HFFc6 (cell line): ENCODE measurements at regions not wholly inside any gene's neighbourhood (a gene's known extent, or its start where the extent isn't known, plus 50 kb on each side); places are given as distances from the start of the nearest gene placed in this dataset.

Experiments used
- DNase-seq: peaks from one replicate; pipeline ENCODE4 v3.0.0-alpha.2; 2018
- H3K27ac Mint-ChIP-seq: 2 replicates; pipeline ENCODE4 v1.8.0; 2020; ENCODE audit warnings: mild to moderate bottlenecking, mixed read lengths
- H3K27me3 Mint-ChIP-seq: 2 replicates; pipeline ENCODE4 v1.8.0; 2021; ENCODE audit warnings: mild to moderate bottlenecking, moderate library complexity, mixed read lengths; ENCODE audit not compliant: insufficient read depth
- H3K36me3 Mint-ChIP-seq: 2 replicates; pipeline ENCODE4 v1.8.0; 2021; ENCODE audit warnings: low read depth, mixed read lengths
- H3K4me1 Mint-ChIP-seq: 2 replicates; pipeline ENCODE4 v1.8.0; 2020; ENCODE audit warnings: low read depth, mixed read lengths
- H3K4me3 Mint-ChIP-seq: 2 replicates; pipeline ENCODE4 v1.8.0; 2020; ENCODE audit warnings: mild to moderate bottlenecking, moderate library complexity, mixed read lengths
- H3K9me3 Mint-ChIP-seq: 2 replicates; pipeline ENCODE4 v1.8.0; 2020; ENCODE audit warnings: mild to moderate bottlenecking, mixed read lengths
- CTCF ChIP-seq: fragments of 200-600 bp; sonication (generic); IDR thresholded peaks from 2 replicates; pipeline ENCODE4 v1.5.0; 2021; ENCODE audit warnings: antibody characterized with exemption, mild to moderate bottlenecking

- Mint-ChIP-seq H3K4me3 (no peak overlapping the region), H3K27me3 (no peaks in the 10 kb centered on the region), H3K27ac (no peak overlapping the region), H3K4me1 (no peaks in the 10 kb centered on the region), H3K36me3 (no peaks in the 10 kb centered on the region), H3K9me3 (peaks cover 39% of the 10 kb centered on the region)
- no peak for DNase-seq
- TF ChIP-seq CTCF = no peak
These were observed 241.8 kb downstream of the CPS1 start for GRCh38 chr2:210798180-210798579.

- H3K9me3 Mint-ChIP-seq = peaks cover 28% of the 10 kb centered on the region
- H3K4me1 Mint-ChIP-seq = no peaks in the 10 kb centered on the region
- H3K4me3 Mint-ChIP-seq = no peak overlapping the region
- TF ChIP-seq CTCF = no peak
- no peaks in the 10 kb centered on the region for H3K27me3 Mint-ChIP-seq
- DNase-seq = no peak
- no peak overlapping the region for H3K27ac Mint-ChIP-seq
- no peaks in the 10 kb centered on the region for H3K36me3 Mint-ChIP-seq
These were observed 258.0 kb downstream of the CPS1 start for GRCh38 chr2:210814251-210815025.

GRCh38 chr2:210816769-210817168, 260.4 kb downstream of the CPS1 start:
- Mint-ChIP-seq H3K27ac (no peak overlapping the region), H3K27me3 (no peaks in the 10 kb centered on the region), H3K4me3 (no peak overlapping the region), H3K9me3 (peaks cover 31% of the 10 kb centered on the region), H3K36me3 (no peaks in the 10 kb centered on the region), H3K4me1 (no peaks in the 10 kb centered on the region)
- DNase-seq = no peak
- TF ChIP-seq CTCF = no peak

- H3K4me1 Mint-ChIP-seq = no peaks in the 10 kb centered on the region
- H3K36me3 Mint-ChIP-seq = no peaks in the 10 kb centered on the region
- no peak overlapping the region for H3K27ac Mint-ChIP-seq
- no peak for TF ChIP-seq CTCF
- H3K9me3 Mint-ChIP-seq = peaks cover 24% of the 10 kb centered on the region
- no peak for DNase-seq
- H3K4me3 Mint-ChIP-seq = no peak overlapping the region
- H3K27me3 Mint-ChIP-seq = no peaks in the 10 kb centered on the region
These were observed 262.1 kb downstream of the CPS1 start for GRCh38 chr2:210818473-210818872.

GRCh38 chr2:210833403-210833802, 277.0 kb downstream of the CPS1 start:
- Mint-ChIP-seq H3K9me3 (peaks cover 57% of the 10 kb centered on the region), H3K4me3 (no peak overlapping the region), H3K27me3 (no peaks in the 10 kb centered on the region), H3K27ac (no peak overlapping the region), H3K4me1 (no peaks in the 10 kb centered on the region), H3K36me3 (no peaks in the 10 kb centered on the region)
- no peak for TF ChIP-seq CTCF
- no peak for DNase-seq
